Vagina (tissue), 2 donors: ENCODE measurements at regions not wholly inside any gene's neighbourhood (a gene's known extent, or its start where the extent isn't known, plus 50 kb on each side); places are given as distances from the start of the nearest gene placed in this dataset.

ENCODE experiments used
- DNase-seq, 2 donors: peaks; one replicate each; pipeline ENCODE4 v3.0.0-alpha.2; 2017; ENCODE audit errors: extremely low spot score in 2 of 2
- H3K27ac ChIP-seq: fragments of 200-600 bp; sonication (generic); one replicate; pipeline ENCODE4 v1.5.1; 2019
- H3K27me3 ChIP-seq: fragments of 200-600 bp; sonication (generic); one replicate; pipeline ENCODE4 v1.5.1; 2019
- H3K36me3 ChIP-seq, 2 donors: fragments of 200-600 bp; sonication (generic); one replicate each; pipeline ENCODE4 v1.5.1; 2017 to 2019
- H3K4me1 ChIP-seq: fragments of 200-600 bp; sonication (generic); one replicate; pipeline ENCODE4 v1.5.1; 2019
- H3K4me3 ChIP-seq, 2 donors: fragments of 200-600 bp; sonication (generic); 1 replicate in 1 of 2; 2 replicates in 1 of 2; pipeline ENCODE4 v1.5.1; 2016 to 2019
- H3K9me3 ChIP-seq: fragments of 200-600 bp; sonication (generic); one replicate; pipeline ENCODE4 v1.5.1; 2019
- POLR2A ChIP-seq, 2 donors: fragments of 450-650 bp; IDR thresholded peaks; one replicate each; pipeline ENCODE4 v1.6.1; 2017; ENCODE audit warnings: antibody characterized with exemption in 2 of 2, mild to moderate bottlenecking in 2 of 2, moderate library complexity in 2 of 2
- POLR2AphosphoS5 ChIP-seq, 2 donors: sonication (generic); formaldehyde crosslinking; IDR thresholded peaks; one replicate each; pipeline ENCODE4 v1.9.0; 2017; ENCODE audit warnings: antibody characterized with exemption in 2 of 2, mild to moderate bottlenecking in 2 of 2, low read depth in 1 of 2; ENCODE audit not compliant: insufficient read depth in 1 of 2
- intact Hi-C: fragments of 100-400 bp; cut with DNase I; formaldehyde crosslinking; loops from one replicate; pipeline ENCODE4 v1.15.1; 2023
- TF ChIP-seq, protein P1 (sequence below), 3 experiments: fragments of 450-650 bp in 2 of 3; fragments of 200-600 bp in 1 of 3; sonication (generic) in 1 of 3; IDR thresholded peaks; one replicate each; pipeline ENCODE4 v1.5.1; 2017 to 2019; ENCODE audit warnings: antibody characterized with exemption in 3 of 3, mild to moderate bottlenecking in 2 of 3, moderate library complexity in 2 of 3

- intact Hi-C loops: no loop called here
- no peaks in the 10 kb centered on the region for H3K4me1 ChIP-seq
- H3K4me3 ChIP-seq: no peak overlapping the region
- TF ChIP-seq, protein P1, sequence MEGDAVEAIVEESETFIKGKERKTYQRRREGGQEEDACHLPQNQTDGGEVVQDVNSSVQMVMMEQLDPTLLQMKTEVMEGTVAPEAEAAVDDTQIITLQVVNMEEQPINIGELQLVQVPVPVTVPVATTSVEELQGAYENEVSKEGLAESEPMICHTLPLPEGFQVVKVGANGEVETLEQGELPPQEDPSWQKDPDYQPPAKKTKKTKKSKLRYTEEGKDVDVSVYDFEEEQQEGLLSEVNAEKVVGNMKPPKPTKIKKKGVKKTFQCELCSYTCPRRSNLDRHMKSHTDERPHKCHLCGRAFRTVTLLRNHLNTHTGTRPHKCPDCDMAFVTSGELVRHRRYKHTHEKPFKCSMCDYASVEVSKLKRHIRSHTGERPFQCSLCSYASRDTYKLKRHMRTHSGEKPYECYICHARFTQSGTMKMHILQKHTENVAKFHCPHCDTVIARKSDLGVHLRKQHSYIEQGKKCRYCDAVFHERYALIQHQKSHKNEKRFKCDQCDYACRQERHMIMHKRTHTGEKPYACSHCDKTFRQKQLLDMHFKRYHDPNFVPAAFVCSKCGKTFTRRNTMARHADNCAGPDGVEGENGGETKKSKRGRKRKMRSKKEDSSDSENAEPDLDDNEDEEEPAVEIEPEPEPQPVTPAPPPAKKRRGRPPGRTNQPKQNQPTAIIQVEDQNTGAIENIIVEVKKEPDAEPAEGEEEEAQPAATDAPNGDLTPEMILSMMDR (IDR thresholded peaks at IDR 0.05): no peak
- TF ChIP-seq POLR2AphosphoS5 (IDR thresholded peaks at IDR 0.05; ENCODE audit: insufficient read depth in 1 of 2, low read depth in 1 of 2) (no peak), POLR2A (IDR thresholded peaks at IDR 0.05) (no peak)
- no peak for DNase-seq
- no peaks in the 10 kb centered on the region for H3K9me3 ChIP-seq
- no peaks in the 10 kb centered on the region for H3K27me3 ChIP-seq
- H3K36me3 ChIP-seq: no peaks in the 10 kb centered on the region
- H3K27ac ChIP-seq: no peak overlapping the region
Observed at GRCh38 chr12:107397890-107398500, 287.6 kb upstream of the PWP1 start.

GRCh38 chr12:107399046-107399445 lies 286.6 kb upstream of the PWP1 start:
- intact Hi-C loops: no loop called here
- H3K27me3 ChIP-seq: no peaks in the 10 kb centered on the region
- no peaks in the 10 kb centered on the region for H3K36me3 ChIP-seq
- TF ChIP-seq, protein P1 (IDR thresholded peaks at IDR 0.05): no peak
- no peak for TF ChIP-seq POLR2AphosphoS5 (IDR thresholded peaks at IDR 0.05; ENCODE audit: insufficient read depth in 1 of 2, low read depth in 1 of 2)
- TF ChIP-seq POLR2A (IDR thresholded peaks at IDR 0.05): no peak
- DNase-seq: no peak
- no peak overlapping the region for H3K4me3 ChIP-seq
- no peaks in the 10 kb centered on the region for H3K4me1 ChIP-seq
- H3K27ac ChIP-seq: no peak overlapping the region
- H3K9me3 ChIP-seq: no peaks in the 10 kb centered on the region

DNA sequence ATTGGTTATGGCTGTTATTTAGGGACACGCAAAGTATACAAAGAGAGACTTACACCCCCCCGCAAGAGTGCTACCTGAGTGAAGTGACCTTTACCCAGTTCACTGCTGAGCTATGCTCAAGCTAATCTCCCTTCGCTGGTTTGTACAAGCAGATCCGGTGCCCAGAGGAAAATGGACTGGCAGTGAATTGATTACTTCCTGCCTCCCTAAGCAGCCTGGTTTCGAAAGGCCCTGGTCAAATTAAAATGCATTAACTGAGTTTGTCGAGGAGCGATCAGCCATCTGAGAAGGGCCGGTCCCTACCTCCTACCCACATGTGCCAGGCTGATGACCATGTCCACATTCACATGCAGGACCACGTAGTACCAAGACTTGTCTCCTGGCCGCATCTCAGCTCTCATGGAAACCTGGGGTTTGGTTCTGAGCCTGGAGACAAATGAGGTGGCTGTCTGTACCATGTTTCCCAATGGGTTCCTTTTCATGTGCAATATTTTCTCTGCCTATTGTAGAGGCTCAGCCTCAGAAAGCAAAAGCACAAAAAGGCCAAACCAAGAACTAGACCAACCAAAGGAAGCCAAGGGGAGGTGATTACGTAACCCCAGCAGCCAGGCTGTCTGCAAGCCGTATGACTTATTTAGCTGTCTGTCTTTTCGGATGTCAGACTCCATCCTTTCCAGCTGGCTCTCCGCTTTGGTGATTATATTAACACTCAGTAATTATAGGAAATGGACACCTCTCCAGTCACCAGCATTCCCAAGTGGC lies 284.7 kb upstream of the PWP1 start:
- no peaks in the 10 kb centered on the region for H3K36me3 ChIP-seq
- H3K27me3 ChIP-seq: no peaks in the 10 kb centered on the region
- no peak overlapping the region for H3K27ac ChIP-seq
- intact Hi-C loops: no loop called here
- no peak overlapping the region for H3K4me3 ChIP-seq
- no peaks in the 10 kb centered on the region for H3K9me3 ChIP-seq
- no peak for DNase-seq
- no peak for TF ChIP-seq POLR2AphosphoS5 (IDR thresholded peaks at IDR 0.05; ENCODE audit: insufficient read depth in 1 of 2, low read depth in 1 of 2)
- TF ChIP-seq POLR2A (IDR thresholded peaks at IDR 0.05): no peak
- TF ChIP-seq, protein P1 (IDR thresholded peaks at IDR 0.05): no peak
- no peaks in the 10 kb centered on the region for H3K4me1 ChIP-seq

DNA sequence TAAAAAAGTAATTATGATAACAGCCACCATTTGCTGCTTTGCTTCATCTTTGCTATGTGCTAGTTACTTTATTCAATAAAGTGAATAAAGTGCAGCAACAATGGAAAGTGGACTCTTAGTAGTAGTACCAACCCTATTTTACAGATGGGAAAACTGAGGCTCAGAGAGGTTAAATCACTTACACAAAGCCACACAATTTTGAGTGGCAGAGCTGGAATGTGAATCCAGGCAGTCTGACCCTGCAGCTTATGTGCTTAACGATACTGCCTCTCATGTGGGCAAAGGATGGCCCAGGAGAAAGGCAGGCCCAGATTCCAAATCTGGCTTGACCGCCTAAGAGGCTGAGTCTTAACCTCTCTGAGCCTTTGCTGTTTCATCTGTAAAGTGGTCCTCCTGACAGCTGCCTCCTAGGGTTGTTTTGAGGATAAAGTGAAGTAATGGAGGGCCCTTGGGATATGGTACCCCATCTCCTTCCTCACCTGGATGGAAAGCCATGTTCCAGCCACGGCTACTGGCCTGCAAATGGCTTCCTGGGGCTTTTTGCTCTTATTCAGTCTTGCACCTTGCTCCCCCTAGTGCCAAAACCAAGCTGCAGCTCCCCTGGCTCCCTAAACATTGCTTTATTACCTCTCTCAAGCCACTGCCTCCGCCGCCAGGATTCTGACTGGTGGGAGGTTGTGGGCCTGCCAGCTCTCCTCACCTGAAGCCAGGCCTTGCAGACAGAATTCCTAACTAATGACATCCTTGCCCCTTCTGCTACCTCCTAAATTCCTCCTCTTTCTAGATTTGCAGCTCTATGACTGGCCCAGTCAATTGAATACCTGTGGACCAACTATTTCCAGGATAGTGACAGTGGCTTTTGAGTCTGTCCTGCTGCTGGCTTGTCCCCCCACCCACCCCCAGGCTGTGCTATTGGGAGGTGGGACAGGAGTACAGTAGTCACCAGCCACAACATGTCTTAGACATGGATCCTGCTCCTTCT lies 283.3 kb upstream of the PWP1 start:
- H3K27ac ChIP-seq: no peak overlapping the region
- DNase-seq: no peak
- intact Hi-C loops: no loop called here
- no peaks in the 10 kb centered on the region for H3K36me3 ChIP-seq
- no peaks in the 10 kb centered on the region for H3K4me1 ChIP-seq
- H3K9me3 ChIP-seq: no peaks in the 10 kb centered on the region
- TF ChIP-seq, protein P1 (IDR thresholded peaks at IDR 0.05): peak in 2 of 3 experiments; percentile 13 to 30
- TF ChIP-seq POLR2AphosphoS5 (IDR thresholded peaks at IDR 0.05; ENCODE audit: insufficient read depth in 1 of 2, low read depth in 1 of 2) (no peak), POLR2A (IDR thresholded peaks at IDR 0.05) (no peak)
- no peak overlapping the region for H3K4me3 ChIP-seq
- no peaks in the 10 kb centered on the region for H3K27me3 ChIP-seq
